ENCODE measurements at regions not wholly inside any gene's neighbourhood (a gene's known extent, or its start where the extent isn't known, plus 50 kb on each side); places are given as distances from the start of the nearest gene placed in this dataset.

GRCh38 chr1:194602184-194602583 is 1415.8 kb upstream of the B3GALT2 start:
- TF ChIP-seq FOXP2 (optimal IDR thresholded peaks at IDR 0.05; ENCODE audit: borderline replicate concordance, extremely low read depth, extremely low read length, insufficient read depth): no peak
- TF ChIP-seq POLR2AphosphoS5 (IDR thresholded peaks at IDR 0.05; ENCODE audit: low read depth, low read length): no peak
- no peak for TF ChIP-seq SIN3A (IDR thresholded peaks at IDR 0.05; ENCODE audit: borderline replicate concordance, insufficient read depth, low read length)
- no peak for TF ChIP-seq REST (IDR thresholded peaks at IDR 0.05; ENCODE audit: insufficient read depth in 1 of 2, low read depth in 2 of 2, low read length in 2 of 2)
- TF ChIP-seq TAF1 (IDR thresholded peaks at IDR 0.05; ENCODE audit: borderline replicate concordance, insufficient read depth, low read length): no peak

DNA sequence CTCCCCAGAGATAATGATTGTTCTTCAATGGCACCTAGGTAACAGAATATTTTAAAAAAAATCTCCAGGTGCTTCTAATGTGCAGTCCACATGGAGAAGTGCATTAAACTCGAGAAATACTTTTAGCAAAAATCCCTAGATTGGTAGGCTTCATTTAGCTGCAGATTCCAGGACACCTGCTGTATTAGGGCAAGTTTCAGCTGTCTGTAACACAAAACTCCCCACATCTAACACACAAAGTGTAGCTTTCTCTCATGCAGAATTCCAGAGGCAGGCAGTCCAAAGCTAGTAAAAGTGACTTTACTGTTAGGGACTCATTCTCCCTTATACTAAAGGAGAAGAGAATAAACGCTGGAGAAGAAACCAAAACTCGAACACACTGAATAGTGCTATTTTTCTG is 1414.3 kb upstream of the B3GALT2 start:
- TF ChIP-seq SIN3A (IDR thresholded peaks at IDR 0.05; ENCODE audit: borderline replicate concordance, insufficient read depth, low read length) (no peak), FOXP2 (optimal IDR thresholded peaks at IDR 0.05; ENCODE audit: borderline replicate concordance, extremely low read depth, extremely low read length, insufficient read depth) (no peak), POLR2AphosphoS5 (IDR thresholded peaks at IDR 0.05; ENCODE audit: low read depth, low read length) (no peak), REST (IDR thresholded peaks at IDR 0.05; ENCODE audit: insufficient read depth in 1 of 2, low read depth in 2 of 2, low read length in 2 of 2) (no peak), TAF1 (IDR thresholded peaks at IDR 0.05; ENCODE audit: borderline replicate concordance, insufficient read depth, low read length) (no peak)

GRCh38 chr1:194598098-194598497 is 1411.7 kb upstream of the B3GALT2 start:
- TF ChIP-seq TAF1 (IDR thresholded peaks at IDR 0.05; ENCODE audit: borderline replicate concordance, insufficient read depth, low read length) (no peak), REST (IDR thresholded peaks at IDR 0.05; ENCODE audit: insufficient read depth in 1 of 2, low read depth in 2 of 2, low read length in 2 of 2) (no peak), SIN3A (IDR thresholded peaks at IDR 0.05; ENCODE audit: borderline replicate concordance, insufficient read depth, low read length) (no peak), FOXP2 (optimal IDR thresholded peaks at IDR 0.05; ENCODE audit: borderline replicate concordance, extremely low read depth, extremely low read length, insufficient read depth) (no peak), POLR2AphosphoS5 (IDR thresholded peaks at IDR 0.05; ENCODE audit: low read depth, low read length) (no peak)

DNA sequence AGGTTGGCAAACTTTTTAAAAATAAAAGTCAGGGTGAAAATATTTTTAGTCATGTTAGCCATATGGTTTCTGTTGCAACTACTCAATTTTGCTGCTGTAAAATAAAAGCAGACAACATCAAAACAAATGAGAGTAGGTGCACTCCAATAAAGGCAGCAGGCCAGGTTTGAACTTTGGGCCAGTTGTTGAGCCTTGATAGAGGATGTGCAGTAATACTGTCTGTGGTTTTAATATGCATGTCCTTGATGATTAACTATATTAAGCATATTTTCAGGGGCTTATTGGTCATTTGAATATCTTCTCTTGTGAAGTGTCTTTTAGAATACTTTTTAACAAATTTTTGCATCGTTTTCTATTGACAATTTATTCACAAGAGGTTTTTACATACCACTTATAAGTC is 1399.9 kb upstream of the B3GALT2 start:
- TF ChIP-seq POLR2AphosphoS5 (IDR thresholded peaks at IDR 0.05; ENCODE audit: low read depth, low read length) (no peak), FOXP2 (optimal IDR thresholded peaks at IDR 0.05; ENCODE audit: borderline replicate concordance, extremely low read depth, extremely low read length, insufficient read depth) (no peak), REST (IDR thresholded peaks at IDR 0.05; ENCODE audit: insufficient read depth in 1 of 2, low read depth in 2 of 2, low read length in 2 of 2) (no peak), SIN3A (IDR thresholded peaks at IDR 0.05; ENCODE audit: borderline replicate concordance, insufficient read depth, low read length) (no peak), TAF1 (IDR thresholded peaks at IDR 0.05; ENCODE audit: borderline replicate concordance, insufficient read depth, low read length) (no peak)

DNA sequence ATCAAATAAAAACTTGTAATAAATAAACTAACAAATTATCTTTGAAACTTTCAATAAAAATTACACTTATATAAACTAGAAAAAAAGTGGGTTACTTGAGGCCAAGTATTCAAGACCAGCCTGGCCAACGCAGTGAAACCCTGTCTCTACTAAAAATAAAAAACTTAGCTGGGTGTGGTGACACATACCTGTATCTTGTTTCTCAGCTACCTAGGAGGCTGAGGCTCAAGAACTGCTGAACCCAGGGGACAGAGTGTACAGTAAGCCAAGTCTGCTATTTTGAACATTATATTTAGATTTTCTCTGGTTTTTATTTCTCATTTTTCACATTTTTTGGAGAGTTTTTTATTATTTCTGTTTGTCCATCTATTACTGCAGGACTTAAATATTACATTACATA is 1397.6 kb upstream of the B3GALT2 start:
- TF ChIP-seq REST (IDR thresholded peaks at IDR 0.05; ENCODE audit: insufficient read depth in 1 of 2, low read depth in 2 of 2, low read length in 2 of 2): no peak
- no peak for TF ChIP-seq SIN3A (IDR thresholded peaks at IDR 0.05; ENCODE audit: borderline replicate concordance, insufficient read depth, low read length)
- TF ChIP-seq TAF1 (IDR thresholded peaks at IDR 0.05; ENCODE audit: borderline replicate concordance, insufficient read depth, low read length): no peak
- no peak for TF ChIP-seq FOXP2 (optimal IDR thresholded peaks at IDR 0.05; ENCODE audit: borderline replicate concordance, extremely low read depth, extremely low read length, insufficient read depth)
- TF ChIP-seq POLR2AphosphoS5 (IDR thresholded peaks at IDR 0.05; ENCODE audit: low read depth, low read length): no peak
